Pulmonary artery endothelial cell (primary cell): ENCODE measurements at regions not wholly inside any gene's neighbourhood (a gene's known extent, or its start where the extent isn't known, plus 50 kb on each side); places are given as distances from the start of the nearest gene placed in this dataset.

ENCODE experiments used
- DNase-seq: peaks from one replicate; pipeline ENCODE4 v3.0.0-alpha.2; 2011; ENCODE audit warnings: low read depth, low spot score

DNA sequence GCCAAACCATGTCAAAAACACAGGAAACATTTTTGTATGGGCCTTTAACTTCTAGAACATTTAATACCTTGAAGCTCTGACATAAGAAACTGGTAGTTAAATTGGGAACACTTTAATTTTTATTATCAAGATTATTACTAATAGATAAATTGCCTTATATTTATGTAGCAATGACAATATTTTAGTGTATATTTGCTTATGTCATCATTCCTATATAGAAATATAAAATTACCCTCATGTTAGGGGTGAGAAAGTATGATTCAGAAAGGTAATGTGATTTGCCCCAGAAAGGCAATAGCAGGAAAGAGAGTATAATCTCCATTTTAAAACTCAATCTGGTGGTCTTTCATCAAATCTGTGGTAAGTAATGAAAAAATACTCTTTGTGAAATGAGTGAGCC, 147.4 kb downstream of the IL15 start:
- no peak for DNase-seq

DNA sequence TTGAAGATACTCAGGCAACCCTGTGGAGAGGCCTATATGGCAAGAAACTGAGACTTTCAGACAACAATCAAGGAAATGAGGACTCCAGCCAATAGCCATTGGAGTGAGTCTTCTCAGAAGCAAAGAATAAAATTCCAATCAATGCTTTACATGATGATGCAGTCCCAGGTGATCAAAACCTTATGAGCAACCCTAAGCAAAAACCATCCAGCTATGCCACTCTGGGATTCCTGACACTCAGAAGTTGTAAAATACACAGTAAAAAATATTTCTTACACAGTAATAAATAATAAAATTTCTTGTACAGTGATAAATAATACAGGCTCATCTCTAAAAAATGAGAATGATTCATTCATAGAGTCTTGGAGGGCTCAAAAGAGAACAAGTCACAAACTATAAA, 150.6 kb downstream of the IL15 start:
- no peak for DNase-seq

DNA sequence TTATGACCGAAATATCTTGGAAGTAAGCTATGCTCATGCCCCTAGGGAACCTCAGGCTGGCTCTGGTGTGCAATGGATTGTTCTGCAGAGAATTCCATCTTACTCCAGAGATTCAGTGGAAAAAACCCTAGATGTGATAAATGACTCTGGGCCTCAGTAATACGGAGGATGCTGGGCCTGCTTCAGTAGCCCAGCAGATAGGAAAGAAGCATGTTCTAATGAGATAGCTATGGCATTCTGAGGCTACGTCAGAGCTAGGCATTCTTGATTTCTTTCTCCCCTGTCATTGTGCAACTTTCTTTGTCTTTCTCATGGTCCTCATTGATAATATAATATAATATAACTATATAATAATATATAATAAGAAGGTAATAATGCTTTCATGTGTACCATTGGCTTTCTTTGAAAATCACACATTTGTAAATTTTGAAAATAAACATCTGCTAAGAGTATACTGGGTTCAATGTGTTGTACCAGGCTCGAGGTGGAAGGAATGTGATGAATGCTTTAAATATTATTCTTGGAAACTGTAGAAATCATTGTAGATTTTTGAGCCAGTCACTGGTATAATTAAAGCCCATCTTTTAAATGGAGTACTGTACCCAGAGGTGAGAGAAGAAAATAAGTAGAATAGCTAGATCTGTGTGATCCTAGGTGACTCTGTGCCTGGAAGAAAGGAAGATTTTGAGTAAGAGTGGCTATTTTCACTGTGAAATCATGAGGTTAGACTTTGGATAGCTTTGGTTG, 152.0 kb downstream of the IL15 start:
- DNase-seq, result no peak

DNA sequence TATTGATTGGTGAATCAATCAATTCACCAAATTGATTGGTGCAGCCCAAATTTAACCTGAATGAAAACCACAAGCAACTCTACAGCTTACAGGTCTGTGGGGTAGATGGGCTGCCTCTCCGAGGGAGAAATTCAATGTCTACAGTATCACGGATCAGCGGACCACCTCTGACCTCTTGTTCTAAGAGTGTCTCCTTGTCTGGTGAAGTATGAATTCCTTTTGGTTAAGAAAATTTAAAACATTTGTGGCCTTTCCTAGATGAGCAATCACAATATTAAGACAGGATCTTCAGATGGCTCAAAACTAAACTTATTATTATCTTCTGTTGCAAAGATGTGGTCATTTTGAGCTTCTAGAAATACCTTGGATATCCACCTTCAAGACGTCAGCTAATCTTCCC, 153.3 kb downstream of the IL15 start:
- no peak for DNase-seq

DNA sequence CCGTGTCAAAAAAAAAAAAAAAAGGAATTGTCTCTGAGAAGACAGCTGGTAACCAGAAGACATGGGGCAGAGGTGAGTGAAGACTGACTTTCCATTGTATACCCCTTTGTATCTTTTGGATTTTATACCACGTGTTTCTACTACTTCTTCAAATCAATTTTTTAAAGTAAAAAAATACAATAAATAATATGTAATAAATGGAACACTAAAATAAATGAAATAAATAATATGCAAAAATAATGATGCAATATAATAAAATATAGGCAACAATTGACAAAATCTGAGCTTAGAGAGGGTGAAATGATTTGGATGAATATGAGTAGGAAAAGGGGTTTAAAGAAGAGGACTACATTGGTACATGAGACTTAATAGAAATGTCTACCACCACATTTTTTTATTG, 155.8 kb downstream of the IL15 start:
- DNase-seq, result no peak

DNA sequence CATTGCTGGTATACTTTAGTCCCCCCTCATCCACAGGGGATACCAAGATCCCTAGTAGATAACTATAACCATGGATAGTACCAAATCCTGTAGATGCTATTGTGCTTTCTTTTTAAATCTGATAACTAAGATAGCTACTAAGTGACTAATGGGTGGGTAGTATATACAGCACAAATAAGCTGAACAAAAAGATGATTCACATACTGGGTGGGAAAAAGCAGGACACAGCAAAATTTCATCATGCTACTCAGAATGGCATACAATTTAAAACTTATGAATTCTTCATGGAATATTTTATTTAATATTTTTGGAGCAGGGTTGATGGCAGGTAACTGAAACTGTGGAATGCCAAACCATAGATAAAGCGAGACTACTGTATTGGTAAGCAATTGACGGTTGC, 161.6 kb downstream of the IL15 start:
- DNase-seq, result no peak

DNA sequence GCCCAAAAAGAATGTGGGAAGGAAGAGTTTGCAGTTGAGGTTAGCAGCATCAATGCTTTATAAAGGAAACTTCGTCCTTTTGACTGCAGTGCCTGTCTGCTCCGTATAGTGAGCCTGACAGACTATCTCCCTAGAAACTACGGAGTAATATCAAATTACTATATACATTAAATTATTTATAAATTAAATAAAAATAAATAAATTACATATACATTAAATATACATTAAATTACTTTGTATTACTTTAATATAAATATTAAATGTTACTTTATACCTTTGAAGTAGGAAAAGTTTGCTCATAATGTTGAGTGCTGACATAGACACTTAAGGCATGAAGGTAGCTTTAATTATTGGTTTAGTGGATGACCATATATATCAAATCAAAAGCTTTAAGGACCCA, 165.2 kb downstream of the IL15 start:
- no peak for DNase-seq

DNA sequence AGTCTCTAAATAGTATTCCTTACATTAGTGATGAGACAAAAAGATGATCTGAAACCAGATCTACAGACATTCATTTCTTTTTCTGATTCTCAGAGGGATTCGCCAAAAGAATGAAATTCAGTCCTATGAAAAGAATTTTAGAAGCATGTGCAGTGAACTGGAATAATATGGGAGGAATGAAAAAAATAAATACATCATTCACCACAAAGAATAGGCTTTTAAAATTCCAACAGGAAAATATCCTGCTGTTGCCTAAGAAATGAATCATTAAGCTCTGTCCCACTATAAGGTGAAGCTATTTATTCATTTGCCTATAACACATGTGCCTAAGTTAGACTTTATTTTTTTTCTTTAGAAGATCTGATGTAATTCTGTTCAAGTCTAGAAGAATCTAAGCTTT, 165.9 kb downstream of the IL15 start:
- no peak for DNase-seq

DNA sequence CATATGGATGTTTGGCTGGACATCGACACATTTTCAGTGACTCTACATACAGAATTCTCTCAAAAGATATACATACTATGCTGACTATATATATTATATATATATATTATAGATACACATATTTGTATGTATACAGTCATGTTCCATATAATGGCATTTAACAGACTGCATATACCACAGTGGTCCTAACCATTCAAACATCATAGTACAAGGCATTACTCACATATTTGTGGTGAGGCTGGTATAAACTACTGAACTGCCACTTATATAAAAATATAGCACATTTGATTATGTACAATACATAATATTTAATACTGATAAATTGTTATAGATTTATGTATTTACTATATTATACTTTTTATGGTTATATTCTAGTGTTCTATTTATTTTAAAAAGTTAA, 168.5 kb downstream of the IL15 start:
- DNase-seq, result no peak

DNA sequence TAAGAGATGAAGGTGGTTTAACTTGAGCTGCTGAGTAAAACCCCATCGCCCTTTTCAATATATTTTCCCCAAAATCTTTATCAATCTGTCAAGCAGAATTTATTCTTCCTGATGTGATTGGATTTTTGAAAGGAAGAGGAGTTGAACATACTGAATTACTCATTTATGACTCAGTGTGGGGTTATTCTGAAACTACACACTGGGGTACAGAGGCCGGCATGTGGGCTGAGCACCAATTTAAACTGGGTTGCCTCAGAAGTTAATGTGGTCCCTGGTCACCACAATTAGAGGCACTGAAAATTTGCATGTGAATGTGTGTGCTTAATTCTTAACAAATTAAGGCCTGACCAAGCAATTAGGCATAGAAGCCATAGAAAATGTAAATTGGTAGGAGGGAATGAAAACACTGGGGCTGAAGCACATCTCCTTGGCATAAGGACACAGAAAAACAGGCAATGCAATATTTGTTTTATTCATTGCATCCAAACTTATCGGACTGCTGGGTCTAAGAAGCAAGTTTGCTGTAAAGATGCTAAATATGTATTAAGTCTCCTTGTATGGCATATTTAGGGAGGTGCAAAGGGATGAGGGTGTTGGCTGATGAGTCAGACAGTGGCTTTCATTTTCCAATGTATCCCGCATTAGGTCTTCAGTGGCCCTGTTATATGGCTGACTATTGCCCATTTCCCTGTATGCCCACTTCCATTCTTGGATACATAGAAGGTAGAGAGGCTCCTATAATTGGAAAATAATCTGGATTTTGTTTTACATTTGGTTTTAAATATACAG, 170.9 kb downstream of the IL15 start:
- no peak for DNase-seq

DNA sequence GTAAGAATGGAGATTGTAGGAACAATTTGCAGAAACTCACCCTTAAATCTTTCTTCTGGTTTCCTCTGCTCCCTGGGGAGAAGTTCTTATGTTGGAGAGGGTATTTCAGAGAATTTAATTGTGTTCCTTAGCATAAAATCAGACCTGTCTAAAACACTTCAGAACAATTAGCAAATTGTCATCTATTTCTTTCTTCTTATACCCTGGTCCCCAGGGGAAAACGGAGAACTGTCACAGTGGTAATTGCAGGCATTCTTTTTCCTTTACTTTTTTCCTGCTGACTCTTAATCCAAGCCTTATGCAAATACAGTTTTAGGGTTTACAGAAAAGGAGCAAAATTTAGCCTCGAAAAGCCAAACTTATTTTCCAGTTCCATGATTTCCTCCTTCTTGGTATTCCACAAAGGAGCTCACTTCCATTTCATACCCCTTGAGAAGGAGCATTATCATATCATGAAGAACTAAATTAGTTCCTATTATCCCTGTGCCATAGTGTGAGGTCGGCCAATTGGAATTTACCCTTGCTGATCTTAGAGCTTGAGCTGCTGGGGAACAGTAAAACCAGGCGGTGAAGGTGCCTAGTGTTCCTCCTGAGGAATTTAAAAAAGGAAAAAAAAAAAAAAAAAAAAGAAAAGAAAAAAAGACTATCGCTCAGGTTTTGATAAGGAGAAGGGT, 173.8 kb downstream of the IL15 start:
- no peak for DNase-seq

DNA sequence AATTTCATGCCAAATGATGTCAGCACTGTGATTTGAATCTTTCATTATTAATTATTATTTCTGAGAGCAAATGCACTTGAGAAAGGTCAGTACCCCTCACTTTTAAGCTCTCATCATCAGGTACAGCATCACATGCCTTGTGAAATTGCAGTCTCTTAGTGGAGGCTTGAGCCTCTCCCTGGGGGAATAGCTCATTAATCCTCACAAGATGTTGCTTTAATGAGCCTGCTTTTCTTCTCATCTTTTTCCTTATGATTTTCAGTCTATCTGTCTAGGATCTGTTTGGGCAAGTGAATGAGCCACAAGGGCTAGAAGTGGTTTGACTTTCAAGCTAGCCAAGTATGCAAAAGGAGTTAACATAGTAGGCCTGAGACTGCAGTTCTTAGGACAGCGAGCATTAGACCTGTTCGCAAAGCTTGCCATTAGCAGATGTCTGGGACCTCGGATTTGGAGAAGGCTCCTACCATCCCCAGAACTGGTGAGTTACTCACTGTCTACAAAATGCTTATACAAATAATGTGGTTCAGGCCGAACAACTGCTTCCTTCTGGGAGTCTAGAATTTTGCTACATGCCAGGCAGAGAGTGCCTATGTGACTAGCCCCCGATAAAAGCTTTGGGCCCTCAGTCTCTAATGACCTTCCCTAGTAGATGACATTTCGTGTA, 174.5 kb downstream of the IL15 start:
- no peak for DNase-seq

DNA sequence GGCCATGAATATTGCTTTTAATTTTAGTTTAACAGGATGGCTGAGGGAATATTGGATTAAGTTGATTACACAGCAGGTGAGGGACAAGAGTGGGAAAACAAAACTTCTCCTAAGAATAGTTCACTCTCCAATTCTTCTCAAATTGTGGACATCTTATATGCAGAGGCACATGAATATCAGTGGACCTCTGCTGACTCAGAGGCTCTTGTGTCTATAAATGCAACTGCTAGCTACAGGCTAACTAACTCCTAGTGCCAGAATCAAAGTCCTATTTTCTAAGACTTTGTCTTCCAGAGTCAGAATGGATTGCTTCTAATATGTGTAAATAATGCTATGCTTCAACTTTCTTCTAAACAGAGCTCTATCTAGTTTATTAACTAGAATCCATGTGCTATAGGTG, 175.8 kb downstream of the IL15 start:
- DNase-seq, result no peak

DNA sequence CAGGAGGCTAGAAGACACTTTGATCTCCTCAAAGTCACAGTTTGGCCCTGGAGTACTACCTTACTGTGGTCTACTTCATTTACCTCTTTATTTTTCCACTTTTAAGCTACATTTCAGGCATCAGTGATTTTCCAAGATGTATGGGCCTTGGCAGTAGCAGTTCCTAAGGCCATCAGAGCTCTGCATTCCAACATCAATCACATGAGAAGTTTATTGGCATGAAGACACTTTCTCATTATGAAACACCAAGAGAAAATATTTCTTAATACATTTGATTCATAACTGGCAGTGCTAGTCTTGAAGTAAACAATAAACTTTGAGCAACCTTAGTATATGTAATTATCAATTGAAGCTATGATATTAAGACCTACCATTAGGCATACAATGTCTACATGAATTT, 178.1 kb downstream of the IL15 start:
- DNase-seq, result no peak

DNA sequence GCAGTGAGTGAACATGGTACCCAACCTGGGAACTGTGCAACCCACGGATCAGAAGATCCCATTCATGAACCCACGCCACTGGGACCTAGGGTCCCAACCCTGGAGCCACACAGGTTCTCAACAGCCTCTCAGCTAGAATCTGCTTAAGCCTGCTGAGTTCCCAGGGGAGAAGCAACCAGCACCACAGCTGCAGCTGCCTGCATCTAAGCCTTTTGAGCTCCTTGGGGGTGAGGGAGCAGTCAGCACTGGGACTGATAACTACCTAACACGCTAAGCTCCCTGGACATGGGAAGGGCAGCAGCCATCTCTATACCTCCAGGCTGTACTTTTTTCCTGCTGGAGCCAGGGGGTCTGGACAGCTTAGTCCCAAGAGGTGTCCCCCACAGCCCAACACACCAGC, 179.3 kb downstream of the IL15 start:
- no peak for DNase-seq

DNA sequence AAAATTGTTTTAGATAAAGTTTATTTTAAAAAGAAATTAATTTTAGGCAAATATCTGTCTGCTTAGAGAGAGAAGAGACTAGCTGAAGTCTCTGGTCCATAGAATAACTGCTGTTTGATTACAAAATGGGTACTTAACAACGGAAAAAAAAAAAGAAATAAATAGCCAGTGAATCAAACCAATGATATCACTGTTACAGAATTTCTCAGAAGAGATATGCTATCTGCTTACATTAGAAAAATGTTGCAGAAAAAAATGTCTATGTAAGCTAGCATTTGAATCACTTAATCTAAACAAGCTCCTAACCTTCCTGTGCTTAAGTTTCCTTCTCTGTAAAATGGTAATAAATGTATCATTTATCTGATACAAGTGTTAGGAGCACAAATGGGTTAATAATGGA, 189.9 kb downstream of the IL15 start:
- no peak for DNase-seq

DNA sequence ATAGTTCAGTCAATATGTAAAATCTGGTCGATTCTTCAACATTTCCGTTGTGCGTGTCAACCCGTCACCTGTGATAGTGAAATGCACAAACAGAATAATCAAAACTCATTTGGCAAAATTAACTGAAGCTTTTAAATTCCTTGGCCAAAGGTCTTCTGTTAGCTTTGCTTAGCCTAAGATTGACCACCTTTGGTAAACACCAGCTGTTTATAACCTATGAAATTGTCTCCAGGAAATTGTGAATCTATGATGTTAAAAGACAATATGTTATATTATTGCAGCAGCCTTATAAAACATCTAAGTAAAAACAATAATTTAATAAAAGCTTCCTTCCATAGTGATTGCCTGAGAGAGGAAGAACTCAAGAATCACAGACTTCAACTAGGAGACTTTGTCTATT, 196.8 kb downstream of the IL15 start:
- no peak for DNase-seq

DNA sequence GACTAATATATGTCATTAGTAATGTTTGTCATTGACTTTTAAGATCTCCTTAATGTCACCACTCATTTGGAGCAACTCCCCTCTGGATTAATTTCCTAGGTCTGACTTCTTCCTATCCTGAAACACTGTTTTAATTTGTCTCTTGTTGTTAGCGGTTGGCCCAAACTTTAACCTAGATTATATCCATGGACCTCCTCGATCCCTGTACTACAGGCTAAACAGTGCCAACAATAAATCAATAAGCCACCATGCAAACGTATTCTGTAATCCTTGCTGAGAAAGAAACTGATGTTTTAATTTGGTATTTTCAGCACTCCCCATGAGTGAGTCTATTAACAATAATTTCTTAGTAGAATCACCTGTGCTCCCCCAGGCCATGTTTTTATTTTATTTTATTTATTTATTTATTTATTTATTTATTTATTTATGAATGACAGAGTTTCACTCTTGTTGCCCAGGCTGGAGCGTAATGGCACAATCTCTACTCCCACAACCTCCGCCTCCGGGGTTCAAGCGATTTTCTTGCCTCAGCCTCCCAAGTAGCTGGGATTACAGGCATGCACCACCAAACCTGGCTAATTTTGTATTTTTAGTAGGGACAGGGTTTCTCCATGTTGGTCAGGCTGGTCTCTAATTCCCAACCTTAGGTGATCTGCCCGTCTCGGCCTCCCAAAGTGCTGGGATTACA, 204.1 kb downstream of the IL15 start:
- no peak for DNase-seq

DNA sequence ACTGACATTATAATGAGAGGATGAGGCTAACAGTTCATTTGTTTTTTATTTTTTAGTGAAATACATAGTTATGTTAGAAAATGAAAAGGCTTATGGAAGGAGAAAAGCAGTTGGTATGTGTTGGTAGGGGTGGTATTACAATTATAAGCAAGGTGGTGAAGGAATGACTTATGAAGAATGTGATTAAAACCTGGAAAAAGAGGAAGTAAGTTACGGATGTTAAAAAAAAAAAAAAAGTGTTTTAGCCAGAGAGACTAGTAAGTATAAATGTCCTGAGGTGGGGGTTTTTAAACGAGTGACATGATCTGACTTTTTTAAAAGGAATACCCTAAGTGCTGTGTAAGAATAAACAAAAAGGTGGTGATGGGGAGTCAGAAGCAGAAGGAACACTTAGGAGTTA, 206.8 kb downstream of the IL15 start:
- DNase-seq, result no peak

DNA sequence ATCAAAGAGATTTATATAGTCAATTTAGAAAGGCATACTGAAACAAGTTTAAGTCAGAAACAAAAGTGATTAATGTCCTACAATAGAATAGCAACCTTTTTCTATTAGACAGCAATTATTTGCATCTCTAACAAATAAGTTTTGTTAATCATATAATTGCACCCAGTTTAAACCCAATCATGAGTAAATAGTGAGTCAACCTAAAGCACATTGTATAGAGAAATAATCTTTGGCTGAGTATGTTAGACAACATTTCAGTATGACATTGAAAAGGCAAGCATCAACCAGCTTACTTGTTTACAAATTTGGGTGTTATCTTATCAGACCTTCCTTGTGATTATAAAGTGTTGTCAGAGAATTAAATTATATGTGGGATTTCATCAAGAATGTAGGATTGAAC, 209.5 kb downstream of the IL15 start:
- DNase-seq, result no peak

DNA sequence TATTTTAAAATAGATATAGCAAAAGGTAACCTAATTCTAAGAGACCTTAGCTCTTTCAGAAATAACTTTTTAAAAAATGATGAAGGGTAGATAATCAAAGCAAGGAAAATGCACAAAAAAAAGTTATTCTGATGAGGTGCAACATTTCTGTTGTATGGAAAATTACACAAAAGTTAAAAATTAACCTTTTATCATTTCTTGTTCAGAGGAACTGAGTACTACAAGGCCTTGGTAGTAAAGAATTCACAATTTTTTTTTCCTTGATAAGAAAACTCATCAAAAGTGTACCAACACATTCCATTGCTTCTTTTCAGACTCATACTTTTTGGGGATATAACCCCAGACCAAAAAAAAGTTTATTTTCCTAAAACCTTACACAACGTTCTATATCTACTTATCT, 213.0 kb downstream of the IL15 start:
- no peak for DNase-seq

DNA sequence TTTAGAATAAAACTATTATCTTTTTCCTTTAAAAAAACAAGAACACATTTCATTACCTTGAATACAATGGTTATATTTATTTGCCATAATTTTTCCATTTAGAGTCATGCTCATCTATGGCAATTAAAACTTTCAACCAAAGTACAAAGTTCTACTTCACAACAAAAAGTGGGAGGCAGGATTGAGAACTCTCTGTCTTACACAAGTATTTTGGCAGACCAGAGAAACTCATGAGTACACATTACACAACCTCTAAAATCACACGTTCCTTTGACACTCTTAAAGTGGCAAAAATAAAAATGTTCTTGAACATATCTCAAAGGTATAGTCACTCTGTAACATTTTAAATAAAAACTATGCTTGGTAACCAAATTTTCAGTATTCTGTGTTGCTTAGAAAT, 213.4 kb downstream of the IL15 start:
- DNase-seq, result no peak
